Spleen (tissue), 7 donors: ENCODE measurements at regions not wholly inside any gene's neighbourhood (a gene's known extent, or its start where the extent isn't known, plus 50 kb on each side); places are given as distances from the start of the nearest gene placed in this dataset.

Source experiments
- CTCF ChIP-seq, 11 experiments: fragments of 200-600 bp in 7 of 11; fragments of 450-650 bp in 4 of 11; sonication (generic) in 4 of 11; IDR thresholded peaks in 8 of 11; conservative IDR thresholded peaks in 3 of 11; 1 replicate in 7 of 11; 2 replicates in 4 of 11; pipeline versions ENCODE4 v1.4.0 to v1.8.0; 2016 to 2021; ENCODE audit warnings: antibody characterized with exemption in 11 of 11, inconsistent platforms in 4 of 11, mild to moderate bottlenecking in 1 of 11
- POLR2A ChIP-seq, 3 donors: fragments of 450-650 bp; IDR thresholded peaks; one replicate each; pipeline ENCODE4 v1.5.1; 2017; ENCODE audit warnings: antibody characterized with exemption in 3 of 3, mild to moderate bottlenecking in 1 of 3
- donor health status: DM: no; HTN: no; CAD: no; lungs with moderate emphysema.
- donor health status: DM: no; HTN: no; CAD: no.
- donor health status: DM: no; HTN: no; CAD: no.

GRCh38 chr1:244254467-244254866, 197.2 kb downstream of the ADSS2 start:
- TF ChIP-seq CTCF (IDR thresholded peaks at IDR 0.05 in 8 of 11, conservative IDR thresholded peaks at IDR 0.05 in 3 of 11) (peak in 1 of 11 experiments; percentile 35), POLR2A (IDR thresholded peaks at IDR 0.05) (no peak)
